Ishikawa (cell line): ENCODE measurements at regions not wholly inside any gene's neighbourhood (a gene's known extent, or its start where the extent isn't known, plus 50 kb on each side); places are given as distances from the start of the nearest gene placed in this dataset.

Experiments used
- CEBPB ChIP-seq: IDR thresholded peaks from 2 replicates; pipeline ENCODE4 v1.6.1; 2012
- EGR1 ChIP-seq: IDR thresholded peaks from 2 replicates; pipeline ENCODE4 v1.6.1; 2012
- EP300 ChIP-seq: IDR thresholded peaks from 2 replicates; pipeline ENCODE4 v1.6.1; 2012; ENCODE audit warnings: borderline replicate concordance
- FOXM1 ChIP-seq: IDR thresholded peaks from 2 replicates; pipeline ENCODE4 v1.6.1; 2012; ENCODE audit warnings: low read depth, borderline replicate concordance
- RAD21 ChIP-seq: IDR thresholded peaks from 2 replicates; pipeline ENCODE4 v1.6.1; 2012; ENCODE audit warnings: low read depth
- TAF1 ChIP-seq: IDR thresholded peaks from 2 replicates; pipeline ENCODE4 v1.6.1; 2012; ENCODE audit warnings: low read depth, mild to moderate bottlenecking
- TCF12 ChIP-seq: IDR thresholded peaks from 2 replicates; pipeline ENCODE4 v1.6.1; 2012; ENCODE audit warnings: low read depth
- TEAD4 ChIP-seq: IDR thresholded peaks from 2 replicates; pipeline ENCODE4 v1.6.1; 2012
- YY1 ChIP-seq: IDR thresholded peaks from 2 replicates; pipeline ENCODE4 v1.6.1; 2012; ENCODE audit warnings: low read depth
- TF ChIP-seq, protein P1 (sequence below): IDR thresholded peaks from 2 replicates; pipeline ENCODE4 v1.6.1; 2012
- TF ChIP-seq, protein P2 (sequence below): IDR thresholded peaks from 2 replicates; pipeline ENCODE4 v1.6.1; 2012; ENCODE audit warnings: low read depth, mild to moderate bottlenecking

DNA sequence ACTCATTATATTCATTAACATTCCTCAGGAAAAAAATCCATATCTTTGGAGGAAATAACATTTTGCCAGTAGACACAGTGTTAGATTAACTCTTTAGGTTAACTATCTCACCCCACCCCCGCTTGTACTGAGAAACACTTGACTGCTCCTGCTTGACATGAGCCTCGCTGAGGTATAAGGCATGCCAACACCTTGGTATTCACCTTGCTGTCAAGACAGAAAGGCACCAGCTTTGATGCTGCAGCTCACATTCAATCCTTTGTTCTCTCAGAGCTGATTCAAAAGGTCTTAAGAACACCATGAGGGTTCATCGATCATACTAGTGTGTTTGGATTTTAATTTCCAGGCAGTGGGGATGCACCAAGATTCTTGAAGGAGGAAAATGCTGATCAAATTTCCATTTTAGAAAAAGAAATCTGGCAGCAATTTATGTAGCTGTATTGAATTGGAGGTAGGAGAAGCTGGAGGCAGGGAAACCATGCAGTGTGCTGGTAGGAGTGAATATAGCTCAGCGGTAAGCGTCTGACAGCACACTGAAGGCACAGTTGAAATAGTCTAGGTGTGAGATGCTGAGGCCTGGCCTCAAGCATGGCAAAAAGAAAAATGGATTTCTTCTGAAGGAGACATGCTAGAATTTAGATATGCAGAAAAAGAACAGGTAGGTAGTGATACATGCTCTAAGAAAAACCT lies 108.0 kb upstream of the ST6GALNAC5 start:
- TF ChIP-seq TCF12 (no peak), TAF1 (no peak), RAD21 (no peak), YY1 (no peak), EP300 (no peak), CEBPB (no peak), TEAD4 (no peak), FOXM1 (no peak), EGR1 (no peak)
- TF ChIP-seq, protein P1, sequence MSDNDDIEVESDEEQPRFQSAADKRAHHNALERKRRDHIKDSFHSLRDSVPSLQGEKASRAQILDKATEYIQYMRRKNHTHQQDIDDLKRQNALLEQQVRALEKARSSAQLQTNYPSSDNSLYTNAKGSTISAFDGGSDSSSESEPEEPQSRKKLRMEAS, result no peak
- TF ChIP-seq, protein P2, sequence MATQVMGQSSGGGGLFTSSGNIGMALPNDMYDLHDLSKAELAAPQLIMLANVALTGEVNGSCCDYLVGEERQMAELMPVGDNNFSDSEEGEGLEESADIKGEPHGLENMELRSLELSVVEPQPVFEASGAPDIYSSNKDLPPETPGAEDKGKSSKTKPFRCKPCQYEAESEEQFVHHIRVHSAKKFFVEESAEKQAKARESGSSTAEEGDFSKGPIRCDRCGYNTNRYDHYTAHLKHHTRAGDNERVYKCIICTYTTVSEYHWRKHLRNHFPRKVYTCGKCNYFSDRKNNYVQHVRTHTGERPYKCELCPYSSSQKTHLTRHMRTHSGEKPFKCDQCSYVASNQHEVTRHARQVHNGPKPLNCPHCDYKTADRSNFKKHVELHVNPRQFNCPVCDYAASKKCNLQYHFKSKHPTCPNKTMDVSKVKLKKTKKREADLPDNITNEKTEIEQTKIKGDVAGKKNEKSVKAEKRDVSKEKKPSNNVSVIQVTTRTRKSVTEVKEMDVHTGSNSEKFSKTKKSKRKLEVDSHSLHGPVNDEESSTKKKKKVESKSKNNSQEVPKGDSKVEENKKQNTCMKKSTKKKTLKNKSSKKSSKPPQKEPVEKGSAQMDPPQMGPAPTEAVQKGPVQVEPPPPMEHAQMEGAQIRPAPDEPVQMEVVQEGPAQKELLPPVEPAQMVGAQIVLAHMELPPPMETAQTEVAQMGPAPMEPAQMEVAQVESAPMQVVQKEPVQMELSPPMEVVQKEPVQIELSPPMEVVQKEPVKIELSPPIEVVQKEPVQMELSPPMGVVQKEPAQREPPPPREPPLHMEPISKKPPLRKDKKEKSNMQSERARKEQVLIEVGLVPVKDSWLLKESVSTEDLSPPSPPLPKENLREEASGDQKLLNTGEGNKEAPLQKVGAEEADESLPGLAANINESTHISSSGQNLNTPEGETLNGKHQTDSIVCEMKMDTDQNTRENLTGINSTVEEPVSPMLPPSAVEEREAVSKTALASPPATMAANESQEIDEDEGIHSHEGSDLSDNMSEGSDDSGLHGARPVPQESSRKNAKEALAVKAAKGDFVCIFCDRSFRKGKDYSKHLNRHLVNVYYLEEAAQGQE, result no peak
